K562 (cell line): ENCODE measurements at regions not wholly inside any gene's neighbourhood (a gene's known extent, or its start where the extent isn't known, plus 50 kb on each side); places are given as distances from the start of the nearest gene placed in this dataset.

ENCODE experiments used
- EP300 ChIP-seq: IDR thresholded peaks from 2 replicates; pipeline ENCODE4 v1.6.1; 2012; ENCODE audit warnings: low read length, improper control_type of control experiment
- MTF1 ChIP-seq: fragments of 250-450 bp; sonication (Bioruptor Pico); IDR thresholded peaks from 2 replicates; pipeline ENCODE4 v1.9.0; 2021; ENCODE audit warnings: moderate library complexity, mild to moderate bottlenecking, inconsistent platforms, borderline replicate concordance
- REST ChIP-seq, 2 experiments: fragments of 450-650 bp; formaldehyde crosslinking in 1 of 2; IDR thresholded peaks; 2 replicates each; pipeline versions ENCODE4 v1.4.0 to v1.6.1; 2014 to 2020; ENCODE audit warnings: mild to moderate bottlenecking in 2 of 2, borderline replicate concordance in 1 of 2, low read depth in 1 of 2
- ZBTB49 ChIP-seq: sonication (generic); formaldehyde crosslinking; IDR thresholded peaks from 2 replicates; pipeline ENCODE4 v1.8.0; 2022; ENCODE audit warnings: missing genetic modification reagents, mild to moderate bottlenecking, borderline replicate concordance
- ZNF140 ChIP-seq: fragments of 250-450 bp; sonication (Bioruptor Pico); IDR thresholded peaks from 2 replicates; pipeline ENCODE4 v1.8.0; 2021; ENCODE audit warnings: moderate library complexity, mild to moderate bottlenecking, inconsistent platforms
- ZNF184 ChIP-seq: sonication (generic); formaldehyde crosslinking; IDR thresholded peaks from 2 replicates; pipeline ENCODE4 v1.5.0; 2020; ENCODE audit warnings: missing genetic modification reagents

GRCh38 chr10:59020502-59020901 is 155.9 kb upstream of the PHYHIPL start (continued):
- TF ChIP-seq ZBTB49 (CRISPR knock-in tag) (no peak), REST (IDR thresholded peaks at IDR 0.05; ENCODE audit: borderline replicate concordance) (no peak), REST (CRISPR knock-in tag; IDR thresholded peaks at IDR 0.05; ENCODE audit: low read depth) (no peak), MTF1 (CRISPR knock-in tag) (no peak), ZNF140 (no peak), EP300 (no peak), ZNF184 (CRISPR knock-in tag) (no peak)
